ENCODE measurements at regions not wholly inside any gene's neighbourhood (a gene's known extent, or its start where the extent isn't known, plus 50 kb on each side); places are given as distances from the start of the nearest gene placed in this dataset.

DNA sequence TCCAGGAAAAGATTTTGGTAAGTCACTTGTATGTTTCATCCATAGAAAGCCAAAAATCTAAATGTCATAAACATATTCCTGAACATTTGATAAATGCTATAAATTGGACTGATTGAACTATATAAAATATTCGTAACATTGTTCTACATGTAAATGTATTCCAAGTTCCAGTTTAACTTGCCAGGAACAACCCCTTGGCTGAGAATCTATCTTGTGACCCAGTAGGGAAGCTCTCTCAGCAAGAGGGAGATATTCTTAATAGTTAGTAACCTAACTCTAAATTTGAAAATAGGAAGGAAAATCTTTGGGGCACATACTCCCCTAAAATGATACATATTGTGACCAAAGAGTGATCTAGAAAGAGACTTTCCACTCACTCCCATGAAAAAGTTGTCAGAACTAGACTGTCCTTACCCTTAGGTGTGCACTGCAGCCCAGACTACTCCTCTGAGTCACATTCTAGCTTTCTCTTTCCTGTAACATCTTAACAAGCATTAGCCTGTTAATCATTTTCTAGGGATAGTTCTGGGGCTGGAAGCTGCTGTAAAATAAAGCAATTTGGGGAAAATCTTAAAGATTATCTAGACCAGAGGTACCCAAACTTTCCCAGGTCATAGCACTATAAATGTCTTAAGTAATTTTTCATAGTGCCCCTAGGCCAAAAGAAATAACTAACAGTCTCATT is 73.7 kb upstream of the SKAP2 start:
- Histone ChIP-seq H3K4me1 (replicated peaks in 1 of 4; ENCODE audit: control insufficient read depth in 3 of 4, insufficient read depth in 4 of 4, low read length in 3 of 4) (peaks cover 0 to 2% (median 0%) of the 10 kb centered on the region in 4 experiments; a peak in 1 of 7 replicates), H3K4me3 (ENCODE audit: extremely low read depth in 1 of 4, insufficient read depth in 2 of 4, low read depth in 3 of 4, low read length in 4 of 4) (no peak overlapping the region), H3K9me3 (ENCODE audit: insufficient read depth in 2 of 2, low read depth in 1 of 2, low read length in 1 of 2) (no peaks in the 10 kb centered on the region), H2BK5ac (ENCODE audit: low read depth, low read length) (no peak overlapping the region), H3K4ac (replicated peaks; ENCODE audit: insufficient read length, low read depth, low read length) (no peak overlapping the region), H2BK20ac (ENCODE audit: low read length) (no peak overlapping the region), H4K5ac (ENCODE audit: insufficient read length, low read depth, low read length) (no peak overlapping the region), H3K9ac (replicated peaks in 1 of 4; ENCODE audit: extremely low read depth in 1 of 4, low read depth in 3 of 4, low read length in 3 of 4) (no peak overlapping the region), H3K27me3 (replicated peaks in 1 of 4; ENCODE audit: control insufficient read depth in 3 of 4, extremely low read depth in 1 of 4, insufficient read depth in 3 of 4, low read length in 3 of 4) (no peaks in the 10 kb centered on the region), H3K23me2 (ENCODE audit: low read depth, low read length) (no peaks in the 10 kb centered on the region), H2AFZ (ENCODE audit: low read length) (no peak overlapping the region), H3K4me2 (ENCODE audit: insufficient read depth in 1 of 2, low read depth in 2 of 2, low read length in 2 of 2) (no peak overlapping the region), H3K79me1 (ENCODE audit: low read depth, low read length) (no peaks in the 10 kb centered on the region), H3K23ac (ENCODE audit: insufficient read length) (no peak overlapping the region), H2BK120ac (replicated peaks; ENCODE audit: low read depth, low read length) (no peak overlapping the region), H3K14ac (ENCODE audit: insufficient read length) (no peak overlapping the region), H4K8ac (ENCODE audit: extremely low read depth, insufficient read depth, low read length) (no peak overlapping the region), H3K27ac (ENCODE audit: low read depth, low read length) (no peak overlapping the region), H3K36me3 (ENCODE audit: control insufficient read depth in 2 of 4, insufficient read depth in 4 of 4, low read length in 3 of 4) (no peaks in the 10 kb centered on the region), H2BK12ac (ENCODE audit: low read depth, low read length) (no peak overlapping the region), H3K18ac (ENCODE audit: extremely low read depth, low read length) (no peak overlapping the region), H4K91ac (replicated peaks; ENCODE audit: insufficient read length, low read length) (no peak overlapping the region), H3K79me2 (ENCODE audit: control insufficient read depth in 1 of 2, insufficient read depth in 2 of 2, low read length in 2 of 2) (no peaks in the 10 kb centered on the region), H3K56ac (replicated peaks; ENCODE audit: insufficient read length, low read depth, low read length) (no peak overlapping the region), H2BK15ac (ENCODE audit: low read length) (no peak overlapping the region), H4K20me1 (replicated peaks in 1 of 2; ENCODE audit: control insufficient read depth in 1 of 2, insufficient read depth in 2 of 2, low read length in 2 of 2) (no peaks in the 10 kb centered on the region), H2AK5ac (ENCODE audit: low read depth, low read length) (no peak overlapping the region)
- POLR2A ChIA-PET (ENCODE audit: partially characterized antibody) = interaction anchor here (1.4 kb wide), 1 partner anchor 14 kb away, joined by 3 read pairs; no protein-coding TSS in a partner anchor
- FAIRE-seq (no peak), DNase-seq (ENCODE audit: low read depth in 1 of 2, low spot score in 2 of 2) (no peak)
- WGBS, 2 experiments (ENCODE audit: extremely low coverage in 1 of 2, insufficient coverage in 1 of 2, insufficient read length in 1 of 2, insufficient replicate concordance in 2 of 2, low coverage in 1 of 2, low lambda C conversion rate in 2 of 2, missing lambda C conversion rate in 1 of 2) = 75% methylated on average over 1 of the region's 1 CpG; no CpG with 5 or more reads in 1 of the 2 experiments
- CTCF ChIA-PET (ENCODE audit: partially characterized antibody) = no interaction called here
- TF ChIP-seq KDM1A (IDR thresholded peaks at IDR 0.05; ENCODE audit: borderline replicate concordance, low read length) (no peak), SIN3A (conservative IDR thresholded peaks at IDR 0.05 in 1 of 2, IDR thresholded peaks at IDR 0.05 in 1 of 2; ENCODE audit: low read depth in 1 of 2, low read length in 2 of 2) (no peak), CTBP2 (IDR thresholded peaks at IDR 0.05; ENCODE audit: borderline replicate concordance, insufficient read depth, insufficient read length, low read length) (no peak), NRF1 (IDR thresholded peaks at IDR 0.05; ENCODE audit: low read depth, low read length) (no peak), PHF8 (conservative IDR thresholded peaks at IDR 0.05; ENCODE audit: low read depth, low read length) (no peak), POU5F1 (IDR thresholded peaks at IDR 0.05; ENCODE audit: low read depth, low read length) (no peak), CHD2 (IDR thresholded peaks at IDR 0.05; ENCODE audit: low read length) (no peak), HDAC2 (IDR thresholded peaks at IDR 0.05; ENCODE audit: borderline replicate concordance in 1 of 2, low read depth in 2 of 2, low read length in 2 of 2) (no peak), EGR1 (IDR thresholded peaks at IDR 0.05; ENCODE audit: borderline replicate concordance, low read depth, low read length) (no peak), SUZ12 (IDR thresholded peaks at IDR 0.05; ENCODE audit: low read length) (no peak), FOSL1 (IDR thresholded peaks at IDR 0.05; ENCODE audit: insufficient read depth, low read depth, low read length) (no peak)
- TF ChIP-seq, protein P1, sequence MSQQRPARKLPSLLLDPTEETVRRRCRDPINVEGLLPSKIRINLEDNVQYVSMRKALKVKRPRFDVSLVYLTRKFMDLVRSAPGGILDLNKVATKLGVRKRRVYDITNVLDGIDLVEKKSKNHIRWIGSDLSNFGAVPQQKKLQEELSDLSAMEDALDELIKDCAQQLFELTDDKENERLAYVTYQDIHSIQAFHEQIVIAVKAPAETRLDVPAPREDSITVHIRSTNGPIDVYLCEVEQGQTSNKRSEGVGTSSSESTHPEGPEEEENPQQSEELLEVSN (IDR thresholded peaks at IDR 0.05) = no peak
